Astrocyte (in vitro differentiated cells and primary cell): ENCODE measurements at regions not wholly inside any gene's neighbourhood (a gene's known extent, or its start where the extent isn't known, plus 50 kb on each side); places are given as distances from the start of the nearest gene placed in this dataset.

Experiments used
- CTCF ChIP-seq: IDR thresholded peaks from 2 replicates; pipeline ENCODE4 v1.5.1; 2011; ENCODE audit warnings: low read depth, mild to moderate bottlenecking, inconsistent platforms, low read length, moderate library complexity; ENCODE audit not compliant: insufficient read depth
- EZH2 ChIP-seq: IDR thresholded peaks from 2 replicates; pipeline ENCODE4 v1.6.1; 2012; ENCODE audit warnings: mild to moderate bottlenecking, low read length, inconsistent platforms; ENCODE audit not compliant: insufficient read depth

- TF ChIP-seq EZH2 (no peak), CTCF (no peak)
These were observed 516.1 kb upstream of the MGMT start for GRCh38 chr10:128950916-128951275.
